Lung (tissue), 11 donors: ENCODE measurements at regions not wholly inside any gene's neighbourhood (a gene's known extent, or its start where the extent isn't known, plus 50 kb on each side); places are given as distances from the start of the nearest gene placed in this dataset.
A peak's percentile ranks its signal among the peaks of the same experiment; 100 is the strongest.

ENCODE experiments used
- ATAC-seq: fragments of 200-7000 bp; cut with Tn5 transposase; one replicate; pipeline ENCODE4 v1.9.1; 2020; ENCODE audit warnings: moderate number of reproducible peaks; ENCODE audit not compliant: insufficient read depth, low FRiP score
- DNase-seq, 3 donors: peaks; one replicate each; pipeline ENCODE4 v3.0.0-alpha.2; 2013 to 2017
- H3K27ac ChIP-seq, 2 donors: one replicate each; pipeline ENCODE4 v1.5.1; 2013; ENCODE audit warnings: mild to moderate bottlenecking in 2 of 2, moderate library complexity in 2 of 2, control low read depth in 1 of 2, inconsistent platforms in 1 of 2, low read depth in 1 of 2, low read length in 1 of 2
- H3K27me3 ChIP-seq, 3 donors: one replicate each; pipeline ENCODE4 v1.5.1; 2013; ENCODE audit warnings: low read length in 2 of 3; ENCODE audit not compliant: control insufficient read depth in 3 of 3, insufficient read depth in 3 of 3
- H3K36me3 ChIP-seq, 4 donors: one replicate each; pipeline ENCODE4 v1.5.1; 2013; ENCODE audit warnings: low read length in 4 of 4, mild to moderate bottlenecking in 1 of 4, moderate library complexity in 1 of 4; ENCODE audit not compliant: control insufficient read depth in 4 of 4, insufficient read depth in 4 of 4
- H3K4me1 ChIP-seq, 5 donors: one replicate each; pipeline ENCODE4 v1.5.1; 2013; ENCODE audit warnings: low read length in 5 of 5, mild to moderate bottlenecking in 2 of 5, moderate library complexity in 1 of 5; ENCODE audit not compliant: control insufficient read depth in 5 of 5, insufficient read depth in 5 of 5
- H3K4me3 ChIP-seq: one replicate; pipeline ENCODE4 v1.5.1; 2013; ENCODE audit warnings: mild to moderate bottlenecking, control low read depth, moderate library complexity
- H3K9ac ChIP-seq, 2 donors: one replicate each; pipeline ENCODE4 v1.5.1; 2013; ENCODE audit warnings: low read length in 2 of 2, control low read depth in 1 of 2; ENCODE audit not compliant: insufficient read depth in 1 of 2
- H3K9me3 ChIP-seq, 4 donors: one replicate each; pipeline ENCODE4 v1.5.1; 2013; ENCODE audit warnings: low read length in 3 of 4, mild to moderate bottlenecking in 1 of 4, moderate library complexity in 1 of 4; ENCODE audit not compliant: control insufficient read depth in 4 of 4, insufficient read depth in 3 of 4
- WGBS, 2 donors: extraction: QIAGEN DNeasy Blood & Tissue Kit; methylation state at CpG; one replicate each; pipeline ENCODE4 v1.1.7; 2013; 5-methylcytosine and 5-hydroxymethylcytosine counted together
- TF ChIP-seq, protein P1 (sequence below): IDR thresholded peaks from 2 replicates; pipeline ENCODE4 v1.5.1; 2012; ENCODE audit warnings: mild to moderate bottlenecking; ENCODE audit errors: control extremely low read depth, extremely low read depth
- donor health status: control.
- donor health status: control.
- donor health status: Bipolar disorder and iron deficiency.
- donor health status: healthy.
- donor health status: DM: yes; HTN: yes; CAD: no.

DNA sequence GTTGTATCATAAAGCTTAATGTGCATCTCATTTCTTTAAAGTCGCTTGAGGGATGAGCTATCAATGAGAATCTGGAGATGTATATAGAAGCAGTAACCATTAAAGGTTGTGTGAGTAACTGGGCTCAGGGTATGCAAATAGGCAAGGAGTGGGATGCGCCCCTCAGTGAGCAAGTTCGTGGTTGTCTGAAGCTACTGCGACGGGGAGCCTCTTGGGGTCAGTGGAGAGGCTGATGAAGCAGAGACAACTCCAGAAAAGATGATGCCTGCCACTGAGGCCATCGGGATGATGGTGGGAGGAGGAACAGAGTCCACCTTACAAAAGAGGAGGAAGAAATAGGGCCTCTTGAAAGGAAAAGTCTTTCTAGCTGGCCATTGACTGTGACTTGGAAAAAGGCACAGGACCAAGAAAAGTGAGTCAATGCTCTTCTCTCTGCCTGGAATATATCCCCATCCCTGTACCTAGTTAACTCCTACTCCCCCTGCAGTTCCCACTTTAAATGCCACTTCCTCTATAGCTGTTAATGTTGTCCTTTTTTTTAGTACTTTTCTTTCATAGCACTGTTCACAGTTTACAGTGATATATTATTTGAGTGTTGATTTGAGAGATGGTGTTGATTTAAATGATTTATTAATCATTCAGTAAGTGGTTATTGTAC, 51.4 kb upstream of the LSM6 start:
- Histone ChIP-seq H3K9me3 (peaks cover 0 to 10% (median 0%) of the 10 kb centered on the region in 4 donors), H3K27ac (no peak overlapping the region), H3K36me3 (no peaks in the 10 kb centered on the region), H3K4me1 (no peaks in the 10 kb centered on the region), H3K9ac (no peak overlapping the region), H3K27me3 (peaks cover 0 to 3% (median 0%) of the 10 kb centered on the region in 3 donors), H3K4me3 (no peak overlapping the region)
- 65 to 67% methylated on average over 6 of the region's 6 CpGs for WGBS, 2 donors
- ATAC-seq = no peak
- TF ChIP-seq, protein P1, sequence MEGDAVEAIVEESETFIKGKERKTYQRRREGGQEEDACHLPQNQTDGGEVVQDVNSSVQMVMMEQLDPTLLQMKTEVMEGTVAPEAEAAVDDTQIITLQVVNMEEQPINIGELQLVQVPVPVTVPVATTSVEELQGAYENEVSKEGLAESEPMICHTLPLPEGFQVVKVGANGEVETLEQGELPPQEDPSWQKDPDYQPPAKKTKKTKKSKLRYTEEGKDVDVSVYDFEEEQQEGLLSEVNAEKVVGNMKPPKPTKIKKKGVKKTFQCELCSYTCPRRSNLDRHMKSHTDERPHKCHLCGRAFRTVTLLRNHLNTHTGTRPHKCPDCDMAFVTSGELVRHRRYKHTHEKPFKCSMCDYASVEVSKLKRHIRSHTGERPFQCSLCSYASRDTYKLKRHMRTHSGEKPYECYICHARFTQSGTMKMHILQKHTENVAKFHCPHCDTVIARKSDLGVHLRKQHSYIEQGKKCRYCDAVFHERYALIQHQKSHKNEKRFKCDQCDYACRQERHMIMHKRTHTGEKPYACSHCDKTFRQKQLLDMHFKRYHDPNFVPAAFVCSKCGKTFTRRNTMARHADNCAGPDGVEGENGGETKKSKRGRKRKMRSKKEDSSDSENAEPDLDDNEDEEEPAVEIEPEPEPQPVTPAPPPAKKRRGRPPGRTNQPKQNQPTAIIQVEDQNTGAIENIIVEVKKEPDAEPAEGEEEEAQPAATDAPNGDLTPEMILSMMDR = no peak
- DNase-seq = no peak

DNA sequence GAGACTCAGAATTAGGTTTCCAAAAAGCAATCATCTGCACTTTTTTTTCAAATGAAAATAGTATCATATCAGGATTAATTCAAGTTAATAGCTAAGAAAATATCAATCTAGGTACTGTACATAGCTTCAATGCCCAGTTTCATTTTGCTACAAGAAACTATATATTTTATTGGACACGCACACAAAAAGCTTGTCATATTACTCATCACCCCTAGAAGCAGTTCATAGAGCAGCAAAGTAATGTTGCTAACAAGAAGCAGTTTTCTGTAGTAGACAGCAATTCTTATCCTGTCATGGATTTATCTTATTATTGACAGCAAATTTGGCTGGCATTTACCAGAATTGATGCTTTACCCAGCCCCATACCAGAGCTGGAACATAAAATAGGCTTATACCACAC, 52.3 kb upstream of the LSM6 start:
- Histone ChIP-seq H3K4me3 (no peak overlapping the region), H3K9me3 (peaks cover 0 to 10% (median 0%) of the 10 kb centered on the region in 4 donors), H3K27ac (no peak overlapping the region), H3K9ac (no peak overlapping the region), H3K36me3 (no peaks in the 10 kb centered on the region), H3K4me1 (no peaks in the 10 kb centered on the region), H3K27me3 (peaks cover 0 to 3% (median 0%) of the 10 kb centered on the region in 3 donors)
- TF ChIP-seq, protein P1 = no peak
- 85 to 93% methylated on average over 1 of the region's 1 CpG for WGBS, 2 donors
- DNase-seq (no peak), ATAC-seq (no peak)

DNA sequence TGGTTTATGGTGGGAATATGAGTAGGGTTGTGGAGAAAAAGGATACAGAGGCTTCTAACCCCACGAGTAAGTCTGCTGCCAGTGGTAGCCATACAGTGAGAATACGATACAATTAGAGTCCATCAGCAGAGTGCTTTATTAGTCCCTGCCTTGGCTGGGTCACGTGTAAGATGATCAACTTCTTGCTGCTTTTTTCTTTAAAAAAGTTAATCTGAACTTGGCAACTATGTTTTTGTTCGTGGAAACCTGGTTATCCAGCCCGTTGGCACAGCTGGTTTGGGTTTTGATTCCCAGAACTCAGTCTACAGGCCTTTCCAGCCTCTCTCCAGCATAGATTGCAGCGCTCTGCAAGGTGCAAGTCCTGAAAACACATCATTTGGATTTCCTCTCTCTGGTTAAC, 53.1 kb upstream of the LSM6 start:
- DNase-seq (peak in 1 of 3 donors; percentile 12), ATAC-seq (no peak)
- 74 to 82% methylated on average over 6 of the region's 6 CpGs for WGBS, 2 donors
- Histone ChIP-seq H3K27ac (no peak overlapping the region), H3K9me3 (peaks cover 0 to 10% (median 0%) of the 10 kb centered on the region in 4 donors), H3K9ac (no peak overlapping the region), H3K4me3 (no peak overlapping the region), H3K36me3 (no peaks in the 10 kb centered on the region), H3K4me1 (no peaks in the 10 kb centered on the region), H3K27me3 (peaks cover 0 to 3% (median 0%) of the 10 kb centered on the region in 3 donors)
- TF ChIP-seq, protein P1 = no peak

GRCh38 chr4:146121757-146122156, 53.8 kb upstream of the LSM6 start:
- H3K27ac ChIP-seq = no peak overlapping the region
- ATAC-seq (no peak), DNase-seq (no peak)
- TF ChIP-seq, protein P1 = no peak
- peaks cover 0 to 10% (median under 1%) of the 10 kb centered on the region in 4 donors for H3K9me3 ChIP-seq
- no peak overlapping the region for H3K4me3 ChIP-seq
- 91 to 95% methylated on average over 3 of the region's 3 CpGs for WGBS, 2 donors
- H3K9ac ChIP-seq = no peak overlapping the region
- H3K27me3 ChIP-seq = peaks cover 0 to 3% (median 0%) of the 10 kb centered on the region in 3 donors
- H3K36me3 ChIP-seq = no peaks in the 10 kb centered on the region
- no peaks in the 10 kb centered on the region for H3K4me1 ChIP-seq
